Activated CD4-positive, alpha-beta memory T cell treated with anti-CD3 and anti-CD28 coated beads for 36 hours (primary cell): ENCODE measurements at regions not wholly inside any gene's neighbourhood (a gene's known extent, or its start where the extent isn't known, plus 50 kb on each side); places are given as distances from the start of the nearest gene placed in this dataset.

Source experiments
- CTCF ChIA-PET: fragments of 350-600 bp; sonication (Branson Sonifier 250); formaldehyde crosslinking; loops from one replicate; lab custom pipeline; 2021; ENCODE audit warnings: antibody characterized with exemption, inconsistent platforms; lab: Charles Lee
- POLR2A ChIA-PET: fragments of 350-600 bp; sonication (Branson Sonifier 250); formaldehyde crosslinking; loops from one replicate; lab custom pipeline; 2021; ENCODE audit warnings: antibody characterized with exemption; lab: Charles Lee
- DNase-seq: peaks from one replicate; pipeline ENCODE4 v3.0.0-alpha.2; 2020
- H3K27ac Mint-ChIP-seq: one replicate; pipeline ENCODE4 v1.8.0; 2021; ENCODE audit warnings: mixed read lengths
- H3K27me3 Mint-ChIP-seq: one replicate; pipeline ENCODE4 v1.8.0; 2021; ENCODE audit warnings: mixed read lengths
- H3K36me3 Mint-ChIP-seq: one replicate; pipeline ENCODE4 v1.8.0; 2021; ENCODE audit warnings: mixed read lengths
- H3K4me1 Mint-ChIP-seq: one replicate; pipeline ENCODE4 v1.8.0; 2021; ENCODE audit warnings: low read depth, mixed read lengths
- H3K4me3 Mint-ChIP-seq: one replicate; pipeline ENCODE4 v1.8.0; 2021; ENCODE audit warnings: mild to moderate bottlenecking, mixed read lengths
- H3K9me3 Mint-ChIP-seq: one replicate; pipeline ENCODE4 v1.8.0; 2021; ENCODE audit warnings: mixed read lengths
- intact Hi-C: fragments of 100-400 bp; cut with micrococcal nuclease; formaldehyde crosslinking; loops from one replicate; pipeline ENCODE4 v1.15.1; 2023

- intact Hi-C loops, result no loop called here
- no peak overlapping the region for H3K27ac Mint-ChIP-seq
- POLR2A ChIA-PET, result no interaction called here
- peaks cover 11% of the 10 kb centered on the region for H3K27me3 Mint-ChIP-seq
- H3K4me1 Mint-ChIP-seq, result no peaks in the 10 kb centered on the region
- H3K36me3 Mint-ChIP-seq, result no peaks in the 10 kb centered on the region
- H3K4me3 Mint-ChIP-seq, result no peak overlapping the region
- CTCF ChIA-PET, result no interaction called here
- no peaks in the 10 kb centered on the region for H3K9me3 Mint-ChIP-seq
- DNase-seq, result no peak
Observed at GRCh38 chr6:168226061-168226752, 93.4 kb downstream of the DACT2 start.

- H3K4me3 Mint-ChIP-seq, result no peak overlapping the region
Observed at GRCh38 chr6:168225471-168225911, 94.1 kb downstream of the DACT2 start.

GRCh38 chr6:168223755-168224154 is 95.8 kb downstream of the DACT2 start:
- Mint-ChIP-seq H3K27ac (no peak overlapping the region), H3K4me1 (no peaks in the 10 kb centered on the region), H3K9me3 (no peaks in the 10 kb centered on the region), H3K27me3 (peaks cover 14% of the 10 kb centered on the region), H3K36me3 (no peaks in the 10 kb centered on the region), H3K4me3 (no peak overlapping the region)
- DNase-seq, result no peak
- intact Hi-C loops, result no loop called here
- ChIA-PET CTCF (no interaction called here), POLR2A (no interaction called here)

More at GRCh38 chr6:168225471-168225911, 94.1 kb downstream of the DACT2 start:
- intact Hi-C loops, result no loop called here
- Mint-ChIP-seq H3K4me1 (no peaks in the 10 kb centered on the region), H3K27ac (no peak overlapping the region), H3K36me3 (no peaks in the 10 kb centered on the region), H3K27me3 (peaks cover 12% of the 10 kb centered on the region), H3K9me3 (no peaks in the 10 kb centered on the region)
- POLR2A ChIA-PET, result no interaction called here
- DNase-seq, result no peak
- CTCF ChIA-PET, result interaction anchor here (1.0 kb wide), 1 partner anchor 130 kb away, joined by 3 read pairs; no protein-coding TSS in a partner anchor

- POLR2A ChIA-PET, result no interaction called here
- Mint-ChIP-seq H3K4me3 (no peak overlapping the region), H3K27ac (no peak overlapping the region), H3K36me3 (no peaks in the 10 kb centered on the region), H3K27me3 (peaks cover 11% of the 10 kb centered on the region), H3K4me1 (no peaks in the 10 kb centered on the region), H3K9me3 (no peaks in the 10 kb centered on the region)
- intact Hi-C loops, result no loop called here
- DNase-seq, result no peak
- CTCF ChIA-PET, result no interaction called here
Observed at GRCh38 chr6:168223150-168223549, 96.4 kb downstream of the DACT2 start.

- Mint-ChIP-seq H3K4me3 (no peak overlapping the region), H3K27ac (no peak overlapping the region), H3K36me3 (no peaks in the 10 kb centered on the region), H3K4me1 (no peaks in the 10 kb centered on the region), H3K9me3 (no peaks in the 10 kb centered on the region), H3K27me3 (peaks cover 10% of the 10 kb centered on the region)
- POLR2A ChIA-PET, result no interaction called here
- intact Hi-C loops, result no loop called here
- DNase-seq, result no peak
- CTCF ChIA-PET, result no interaction called here
Observed at GRCh38 chr6:168222115-168223043, 97.2 kb downstream of the DACT2 start.

- Mint-ChIP-seq H3K4me3 (no peak overlapping the region), H3K9me3 (no peaks in the 10 kb centered on the region), H3K4me1 (no peaks in the 10 kb centered on the region), H3K27ac (no peak overlapping the region), H3K27me3 (peaks cover 6% of the 10 kb centered on the region), H3K36me3 (no peaks in the 10 kb centered on the region)
- intact Hi-C loops, result no loop called here
- POLR2A ChIA-PET, result no interaction called here
- no peak for DNase-seq
- CTCF ChIA-PET, result no interaction called here
Observed at GRCh38 chr6:168221497-168222079, 98.0 kb downstream of the DACT2 start.

GRCh38 chr6:168221000-168221399 is 98.6 kb downstream of the DACT2 start:
- Mint-ChIP-seq H3K4me1 (no peaks in the 10 kb centered on the region), H3K36me3 (no peaks in the 10 kb centered on the region), H3K27ac (no peak overlapping the region), H3K4me3 (no peak overlapping the region), H3K9me3 (no peaks in the 10 kb centered on the region), H3K27me3 (peaks cover 6% of the 10 kb centered on the region)
- no peak for DNase-seq
- POLR2A ChIA-PET, result no interaction called here
- CTCF ChIA-PET, result interaction anchor here (0.6 kb wide), 1 partner anchor 870 kb away, joined by 3 read pairs; no protein-coding TSS in a partner anchor
- intact Hi-C loops, result no loop called here

- Mint-ChIP-seq H3K9me3 (no peaks in the 10 kb centered on the region), H3K4me1 (no peaks in the 10 kb centered on the region), H3K27ac (no peak overlapping the region), H3K4me3 (no peak overlapping the region), H3K36me3 (no peaks in the 10 kb centered on the region), H3K27me3 (peaks cover 4% of the 10 kb centered on the region)
- DNase-seq, result no peak
- intact Hi-C loops, result no loop called here
- ChIA-PET CTCF (no interaction called here), POLR2A (no interaction called here)
Observed at GRCh38 chr6:168219804-168220203, 99.8 kb downstream of the DACT2 start.

- no peaks in the 10 kb centered on the region for H3K36me3 Mint-ChIP-seq
- intact Hi-C loops, result no loop called here
- ChIA-PET POLR2A (no interaction called here), CTCF (interaction anchor here (0.7 kb wide), 1 partner anchor 81 kb away, joined by 3 read pairs; no protein-coding TSS in a partner anchor)
- no peak overlapping the region for H3K27ac Mint-ChIP-seq
- no peak for DNase-seq
- no peaks in the 10 kb centered on the region for H3K4me1 Mint-ChIP-seq
- no peak overlapping the region for H3K4me3 Mint-ChIP-seq
- peaks cover 4% of the 10 kb centered on the region for H3K27me3 Mint-ChIP-seq
- no peaks in the 10 kb centered on the region for H3K9me3 Mint-ChIP-seq
Observed at GRCh38 chr6:168218785-168219566, 100.6 kb downstream of the DACT2 start.

- no peak for DNase-seq
- POLR2A ChIA-PET, result no interaction called here
- no peaks in the 10 kb centered on the region for H3K9me3 Mint-ChIP-seq
- CTCF ChIA-PET, result interaction anchor here (0.7 kb wide), 1 partner anchor 82 kb away, joined by 3 read pairs; no protein-coding TSS in a partner anchor
- peaks cover 3% of the 10 kb centered on the region for H3K27me3 Mint-ChIP-seq
- H3K4me1 Mint-ChIP-seq, result no peaks in the 10 kb centered on the region
- no peak overlapping the region for H3K4me3 Mint-ChIP-seq
- intact Hi-C loops, result no loop called here
- no peak overlapping the region for H3K27ac Mint-ChIP-seq
- no peaks in the 10 kb centered on the region for H3K36me3 Mint-ChIP-seq
Observed at GRCh38 chr6:168217880-168218537, 101.6 kb downstream of the DACT2 start.

GRCh38 chr6:168217216-168217879 is 102.2 kb downstream of the DACT2 start:
- ChIA-PET POLR2A (no interaction called here), CTCF (no interaction called here)
- H3K9me3 Mint-ChIP-seq, result no peaks in the 10 kb centered on the region
- no peaks in the 10 kb centered on the region for H3K4me1 Mint-ChIP-seq
- H3K27me3 Mint-ChIP-seq, result peaks cover 3% of the 10 kb centered on the region
- no peaks in the 10 kb centered on the region for H3K36me3 Mint-ChIP-seq
- no peak overlapping the region for H3K27ac Mint-ChIP-seq
- H3K4me3 Mint-ChIP-seq, result no peak overlapping the region
- intact Hi-C loops, result no loop called here
- no peak for DNase-seq
